Hypothalamus (tissue), 51 donors: ENCODE measurements at regions not wholly inside any gene's neighbourhood (a gene's known extent, or its start where the extent isn't known, plus 50 kb on each side); places are given as distances from the start of the nearest gene placed in this dataset.
A peak's percentile ranks its signal among the peaks of the same experiment; 100 is the strongest.

ENCODE experiments used
- DNase-seq, 51 donors: peaks; one replicate each; lab custom pipeline; 2025; lab: John Stamatoyannopoulos, UW

DNA sequence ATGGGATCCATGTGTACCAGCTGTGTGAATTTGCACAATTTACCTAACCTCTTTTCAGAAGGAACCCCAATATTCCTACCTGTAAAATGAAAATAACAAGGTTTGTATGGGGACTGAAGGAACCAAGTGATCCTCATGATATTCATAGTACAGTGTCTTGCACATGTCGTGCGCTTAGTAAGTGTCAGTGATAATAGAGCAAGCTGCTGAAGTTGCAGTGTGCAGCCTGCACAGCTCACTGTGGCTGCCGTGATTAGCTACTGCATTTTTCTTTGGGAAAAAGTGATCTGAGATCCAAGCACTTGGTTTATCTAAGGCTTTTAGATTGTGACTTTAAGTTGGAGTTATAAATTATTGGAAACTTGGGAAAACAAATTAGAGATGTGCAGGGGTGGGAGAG, 135.9 kb upstream of the FRY start:
- no peak for DNase-seq

DNA sequence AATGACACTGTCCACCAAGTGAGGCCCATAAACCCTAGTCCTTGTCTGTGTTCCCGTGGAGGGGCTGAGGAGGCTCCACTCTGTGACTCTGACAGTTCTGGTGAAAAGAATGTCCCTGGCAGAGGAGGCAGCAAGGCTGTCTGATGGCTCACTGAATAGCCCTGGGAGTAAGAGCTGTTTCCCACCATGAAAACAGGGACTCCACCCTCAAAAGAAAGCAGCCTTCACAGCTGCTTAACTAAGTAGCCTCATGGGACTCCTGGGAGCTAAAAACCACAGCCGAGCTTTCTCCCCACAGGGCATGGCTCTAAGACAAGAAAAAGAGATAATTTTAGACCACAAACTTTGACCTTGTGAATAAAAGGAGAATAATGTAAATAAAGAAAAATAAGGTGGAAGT, 135.1 kb upstream of the FRY start:
- peak in 2 of 51 donors; percentile 4 to 10 for DNase-seq

DNA sequence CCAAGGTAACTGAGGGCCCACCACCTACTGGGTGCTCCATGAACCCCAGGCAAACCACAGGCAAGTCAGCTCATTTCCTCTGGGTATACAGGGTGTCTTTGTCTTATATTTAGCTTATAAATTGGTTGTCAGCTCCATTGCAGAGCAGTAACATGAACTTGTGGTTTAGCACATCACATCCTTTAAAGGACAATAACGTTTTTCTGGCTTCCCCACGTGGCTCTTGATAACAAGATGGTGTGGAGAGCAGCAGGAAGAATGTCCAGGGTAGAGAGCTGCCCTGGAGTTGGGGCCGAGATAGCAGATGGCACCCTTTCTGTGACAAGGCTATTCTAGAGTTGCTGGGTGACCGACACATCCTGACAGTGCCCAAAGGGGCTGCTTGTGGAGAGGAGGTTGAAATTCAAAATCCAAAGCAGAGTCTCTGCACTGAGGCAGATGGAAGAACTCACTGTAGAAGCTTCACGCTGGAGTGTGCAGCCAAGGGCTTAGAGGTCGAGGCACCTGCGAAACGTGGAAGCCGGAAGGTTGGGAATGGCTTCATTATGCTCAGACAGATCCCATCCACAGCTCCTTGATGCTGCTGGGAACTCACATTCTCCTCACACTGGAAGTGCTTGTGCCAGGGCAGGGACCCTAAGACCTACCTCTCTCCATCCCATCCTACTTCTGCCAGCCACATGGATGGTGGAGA, 133.0 kb upstream of the FRY start:
- no peak for DNase-seq

DNA sequence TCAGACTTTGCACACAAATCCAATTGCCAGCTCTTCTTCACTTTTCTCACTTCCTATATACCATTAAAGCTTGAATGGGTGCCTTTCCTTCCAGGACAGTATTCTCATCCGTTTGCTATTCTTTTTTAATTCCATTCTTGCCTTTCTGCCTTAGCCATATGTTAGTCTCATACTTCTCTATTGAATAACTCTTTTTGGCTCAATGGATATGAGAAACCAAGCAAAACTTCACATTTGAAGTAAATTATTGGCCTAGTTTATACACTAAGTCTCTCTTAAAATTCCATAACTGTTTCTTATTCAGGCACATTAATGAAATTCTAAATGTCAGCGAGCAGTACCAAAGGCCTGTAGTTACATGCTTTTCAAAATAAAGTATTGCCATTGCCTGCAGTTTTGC, 129.6 kb upstream of the FRY start:
- DNase-seq = no peak

DNA sequence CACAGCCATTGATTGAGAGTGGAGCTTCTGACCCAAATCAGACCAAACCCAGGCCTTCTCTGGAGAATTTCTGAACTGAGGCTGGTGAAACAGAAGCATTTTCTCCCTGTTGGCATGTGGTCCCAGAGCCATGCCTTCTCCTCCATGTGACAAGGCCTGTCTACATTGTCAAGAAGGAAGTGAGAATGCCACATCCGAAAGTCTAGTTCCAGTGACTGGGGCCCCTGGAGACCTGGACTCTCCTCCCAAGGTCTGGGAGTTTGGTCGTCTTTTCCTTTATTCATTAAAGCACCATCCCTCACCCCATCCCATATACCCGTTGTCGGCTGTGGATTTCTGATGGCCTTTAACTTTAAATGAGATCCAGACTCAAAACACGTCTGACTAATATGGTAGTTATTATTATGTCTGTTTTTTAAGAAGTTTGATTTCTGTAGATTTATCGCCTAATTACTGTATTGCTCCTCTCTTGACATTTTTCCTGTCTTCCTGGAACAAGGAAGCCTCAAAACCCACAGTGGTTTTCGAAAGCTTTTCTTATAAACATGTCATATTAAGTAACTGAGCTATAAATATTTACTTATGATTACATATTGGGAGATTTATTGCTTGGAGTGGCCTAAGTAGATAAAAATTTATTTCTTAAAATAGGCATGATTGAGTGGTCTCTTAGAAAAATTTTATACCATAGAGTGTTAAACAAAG, 128.3 kb upstream of the FRY start:
- no peak for DNase-seq

DNA sequence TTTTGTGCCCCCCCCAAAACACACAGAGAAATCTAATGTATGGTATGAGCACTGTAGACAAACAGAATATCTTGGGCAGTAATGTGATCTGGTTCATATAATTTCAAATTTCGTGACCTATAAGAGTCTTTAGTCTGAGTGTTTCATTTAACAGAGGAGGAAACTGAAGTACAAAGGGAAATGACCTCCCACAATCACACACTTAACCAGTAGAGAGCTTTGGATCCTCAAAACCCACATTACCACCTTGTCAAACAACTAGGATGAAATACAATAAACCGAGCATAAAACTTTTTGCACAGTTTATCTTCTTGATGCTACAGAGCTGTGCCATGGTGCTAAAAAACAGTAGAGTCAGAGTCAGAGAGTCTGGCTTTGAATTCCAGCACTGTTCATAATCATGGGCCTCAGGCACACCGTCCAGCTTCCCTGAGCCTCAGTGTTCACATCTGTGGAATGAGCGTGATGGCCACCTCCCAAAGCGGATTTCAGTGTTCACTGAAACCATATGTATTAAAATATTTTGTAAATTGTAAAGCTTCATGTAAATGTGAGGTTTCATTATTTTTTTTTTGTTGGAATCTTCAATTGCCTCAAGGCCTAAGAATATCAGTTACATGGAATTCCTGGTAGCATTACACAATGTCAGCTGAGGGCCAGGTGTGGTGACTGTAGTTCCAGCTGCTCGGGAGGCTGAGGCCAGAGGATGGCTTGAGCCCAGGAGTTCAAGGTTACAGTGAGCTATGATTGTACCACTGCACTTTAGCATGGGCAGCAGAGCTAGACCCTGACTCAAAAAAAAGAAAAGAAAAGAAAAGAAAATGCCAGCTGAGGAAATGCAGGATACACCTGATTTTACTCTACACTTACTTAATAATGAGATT, 126.4 kb upstream of the FRY start:
- no peak for DNase-seq

DNA sequence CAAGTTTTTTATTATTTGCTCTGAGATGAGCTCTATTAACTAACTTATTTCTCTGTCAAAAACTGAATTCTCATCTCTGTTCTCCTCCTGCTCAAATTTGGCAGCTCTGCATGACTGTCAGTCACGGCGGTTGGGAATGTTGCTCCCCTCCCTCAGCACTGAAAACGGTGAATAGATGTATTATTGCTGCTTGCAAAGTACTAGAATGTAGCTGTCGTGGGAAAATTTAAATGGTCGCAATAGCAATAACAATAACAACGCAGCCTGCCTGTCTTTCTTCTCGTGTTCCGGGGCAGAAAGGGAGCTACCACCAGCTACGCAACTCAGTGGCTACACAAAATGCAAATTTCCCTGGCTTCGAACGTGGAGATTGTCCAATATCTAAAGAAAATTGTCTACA, 125.6 kb upstream of the FRY start:
- no peak for DNase-seq

DNA sequence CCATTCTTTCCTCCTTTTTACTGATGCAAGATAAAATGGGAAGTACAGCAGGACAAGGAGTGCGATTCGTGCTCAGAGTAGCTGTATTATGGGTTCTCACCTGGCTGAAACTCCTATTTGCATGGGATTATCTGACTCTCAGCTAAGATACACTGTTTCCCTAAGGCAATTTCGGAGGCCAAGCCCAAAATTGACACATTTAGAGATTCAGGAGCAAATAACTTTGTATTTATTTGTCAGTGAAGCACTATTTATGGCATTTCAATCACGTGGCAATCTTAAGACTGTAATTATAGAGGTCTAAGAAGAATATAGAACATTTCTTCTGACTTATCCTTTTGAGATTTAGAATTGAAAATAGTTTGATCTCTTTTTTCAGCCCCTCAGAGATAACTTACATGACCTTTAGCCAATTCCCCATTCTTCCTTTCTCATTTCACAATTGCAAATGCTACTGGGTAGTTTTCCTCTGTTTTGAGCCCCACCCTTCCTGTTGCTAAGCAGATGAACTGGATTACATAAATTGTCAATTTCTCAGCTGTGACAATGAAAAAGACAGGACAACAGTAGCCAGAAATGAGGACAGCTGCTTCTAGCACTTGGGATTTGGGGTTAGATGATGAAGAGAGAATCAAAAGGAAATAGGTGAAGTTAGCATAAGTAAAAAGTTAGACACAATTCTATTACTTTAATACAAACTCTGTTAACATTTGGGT, 122.7 kb upstream of the FRY start:
- no peak for DNase-seq

DNA sequence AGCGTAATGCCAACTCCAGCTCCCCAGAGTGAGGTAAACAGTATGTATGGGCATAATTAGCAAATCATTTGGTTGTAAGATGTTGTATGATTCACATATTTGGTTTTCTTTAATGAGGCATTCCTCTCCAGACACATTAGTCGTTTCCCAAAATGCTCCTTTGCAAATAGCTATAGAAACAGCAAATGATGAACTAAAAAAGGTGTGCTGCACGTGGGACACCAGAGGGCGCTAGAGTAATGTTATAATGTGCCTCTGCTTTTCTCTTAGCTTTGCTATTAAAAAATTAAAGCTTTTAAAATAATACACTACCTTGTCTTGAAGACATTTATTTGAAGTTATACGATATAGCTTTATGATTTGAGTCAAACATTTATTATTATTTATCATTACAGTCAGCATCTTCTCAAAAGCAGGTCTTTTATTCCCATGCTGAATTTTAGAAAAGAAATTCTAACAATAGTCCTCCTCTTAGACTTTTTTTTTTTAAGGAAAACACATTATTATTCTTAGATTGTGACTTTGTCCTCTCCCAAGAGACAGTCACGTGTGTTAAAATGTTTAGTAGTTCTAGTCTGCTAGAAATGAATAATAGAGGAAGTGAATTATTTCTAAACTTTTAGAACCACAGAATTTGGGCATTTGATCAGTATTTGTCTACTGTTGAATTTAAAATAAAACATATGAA, 121.6 kb upstream of the FRY start:
- DNase-seq = peak in 24 of 51 donors; percentile 3 to 77 (median 20)

DNA sequence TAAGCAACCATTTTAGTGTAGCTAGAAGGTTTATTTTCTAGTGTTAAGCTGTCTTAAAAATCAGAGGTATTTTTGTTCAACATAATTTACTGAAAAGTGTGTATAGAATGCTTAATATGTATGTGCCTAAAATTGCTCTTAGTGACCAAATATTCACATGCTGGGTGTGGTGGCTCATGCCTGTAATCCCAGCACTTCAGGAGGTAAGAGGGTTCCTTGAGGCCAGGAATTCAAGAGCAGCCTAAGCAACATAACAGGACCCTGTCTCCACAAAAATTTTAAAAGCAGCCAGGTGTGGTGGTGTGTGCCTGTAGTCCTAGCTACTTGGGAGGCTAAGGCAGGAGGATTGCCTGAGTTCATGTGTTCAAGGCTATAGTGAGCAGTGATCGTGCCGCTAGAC, 120.9 kb upstream of the FRY start:
- no peak for DNase-seq

DNA sequence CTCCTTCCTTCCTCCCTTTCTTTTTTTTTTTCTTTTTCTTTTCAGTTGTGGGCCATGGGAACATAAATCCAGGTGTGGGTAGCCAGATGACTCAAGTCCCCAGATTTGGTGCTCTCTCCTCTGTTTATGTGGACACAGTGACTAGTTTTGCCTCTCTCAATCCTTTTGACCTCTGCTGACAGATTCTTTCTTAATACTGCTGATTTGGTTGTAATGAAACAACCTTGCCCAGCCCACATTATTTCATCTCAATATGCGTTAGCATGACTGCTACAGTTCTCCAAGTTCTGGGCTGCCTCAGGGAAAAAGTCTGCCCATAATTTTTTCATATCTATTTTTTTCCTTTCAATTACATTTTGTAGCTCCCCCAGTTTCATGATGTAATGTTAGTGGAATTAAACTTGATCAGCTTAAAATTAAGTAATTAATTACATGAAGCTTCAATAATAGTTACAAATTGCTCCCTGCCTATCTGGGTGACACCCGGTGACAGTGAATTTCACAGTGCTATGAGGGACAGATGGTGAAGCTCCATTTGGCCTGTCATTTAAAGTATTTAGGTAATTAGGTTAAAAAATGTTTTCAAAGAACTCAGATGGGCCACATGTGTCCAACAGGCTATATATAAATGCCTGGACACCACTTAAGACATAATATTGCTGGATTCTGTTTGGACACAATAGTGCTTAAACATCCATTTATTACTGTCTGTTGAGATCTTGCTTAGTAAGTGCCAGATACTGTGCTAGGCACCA, 118.8 kb upstream of the FRY start:
- no peak for DNase-seq

DNA sequence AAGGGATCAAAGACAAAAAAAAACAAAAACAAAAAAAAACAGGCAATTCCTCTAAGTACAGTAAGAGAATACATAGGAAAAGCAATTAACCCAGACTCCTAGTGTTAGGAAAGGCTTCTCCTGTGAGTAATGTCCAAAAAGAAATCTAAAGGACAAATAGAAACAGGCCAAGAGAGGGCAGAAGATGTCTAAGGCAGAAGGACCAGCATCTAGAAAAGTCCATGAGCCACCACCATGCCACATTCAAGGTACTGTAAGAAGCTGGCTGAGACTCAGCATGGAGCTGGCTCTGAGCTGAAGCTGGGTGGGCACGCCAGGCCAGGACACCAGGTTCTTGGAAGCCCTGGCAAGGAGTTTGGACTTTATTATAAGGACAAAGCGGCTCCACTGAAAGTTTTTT, 118.1 kb upstream of the FRY start:
- no peak for DNase-seq

DNA sequence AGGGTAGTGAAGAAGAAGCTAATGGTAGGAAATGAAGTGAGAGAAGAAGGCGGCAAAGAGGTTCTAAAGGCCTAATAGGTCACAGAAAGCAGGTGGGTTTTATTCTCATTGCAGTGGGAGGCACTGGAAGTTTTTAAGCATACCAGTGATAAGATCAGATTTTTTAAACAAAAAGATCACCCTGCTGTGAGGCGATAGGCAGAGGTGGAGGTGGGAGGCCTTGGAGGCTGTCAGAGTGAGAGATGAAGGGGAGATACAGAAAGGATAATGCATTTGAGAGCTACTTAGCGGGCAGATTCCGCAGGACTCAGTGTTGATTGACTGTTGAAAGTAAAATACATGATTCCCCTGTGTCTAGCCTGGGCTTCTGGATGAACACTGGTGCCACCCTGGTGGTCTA, 116.7 kb upstream of the FRY start:
- DNase-seq = no peak

DNA sequence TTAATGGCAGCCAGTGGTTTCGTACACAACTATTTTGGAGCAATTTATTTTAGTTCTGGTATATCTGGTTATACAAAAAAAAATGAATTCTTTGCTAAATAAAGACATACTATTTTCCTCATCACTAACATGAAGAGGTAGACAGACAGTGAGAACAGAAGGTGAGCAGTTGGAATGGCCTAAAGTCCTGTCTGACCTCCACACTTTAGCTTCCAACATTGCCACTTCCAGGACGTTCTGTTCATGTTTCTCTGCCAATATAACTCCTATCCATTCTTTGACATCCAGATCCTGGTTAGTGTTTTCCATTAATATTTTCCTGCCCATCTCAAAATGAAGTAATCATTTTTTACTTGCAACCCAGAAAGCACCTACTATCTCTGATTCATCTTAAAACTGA, 112.9 kb upstream of the FRY start:
- DNase-seq = no peak

DNA sequence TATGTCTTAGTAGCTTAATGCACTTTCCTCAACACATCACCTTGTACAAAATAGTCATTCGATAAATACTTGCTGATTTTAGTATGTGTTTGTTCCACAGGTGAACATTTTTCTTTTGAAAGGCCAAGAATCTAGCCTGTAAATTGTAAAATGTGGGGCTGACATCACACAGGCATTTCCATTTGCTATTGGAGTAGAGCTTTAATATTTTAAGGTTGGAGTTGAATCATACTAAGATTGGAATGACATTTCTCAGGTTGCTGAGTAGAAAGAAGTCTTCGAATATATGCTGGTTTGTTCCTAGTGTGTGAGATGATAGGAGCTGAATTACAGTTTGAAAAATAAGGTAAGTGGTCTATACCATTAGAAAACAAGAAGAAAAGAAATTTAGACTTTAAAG, 112.3 kb upstream of the FRY start:
- DNase-seq = no peak

DNA sequence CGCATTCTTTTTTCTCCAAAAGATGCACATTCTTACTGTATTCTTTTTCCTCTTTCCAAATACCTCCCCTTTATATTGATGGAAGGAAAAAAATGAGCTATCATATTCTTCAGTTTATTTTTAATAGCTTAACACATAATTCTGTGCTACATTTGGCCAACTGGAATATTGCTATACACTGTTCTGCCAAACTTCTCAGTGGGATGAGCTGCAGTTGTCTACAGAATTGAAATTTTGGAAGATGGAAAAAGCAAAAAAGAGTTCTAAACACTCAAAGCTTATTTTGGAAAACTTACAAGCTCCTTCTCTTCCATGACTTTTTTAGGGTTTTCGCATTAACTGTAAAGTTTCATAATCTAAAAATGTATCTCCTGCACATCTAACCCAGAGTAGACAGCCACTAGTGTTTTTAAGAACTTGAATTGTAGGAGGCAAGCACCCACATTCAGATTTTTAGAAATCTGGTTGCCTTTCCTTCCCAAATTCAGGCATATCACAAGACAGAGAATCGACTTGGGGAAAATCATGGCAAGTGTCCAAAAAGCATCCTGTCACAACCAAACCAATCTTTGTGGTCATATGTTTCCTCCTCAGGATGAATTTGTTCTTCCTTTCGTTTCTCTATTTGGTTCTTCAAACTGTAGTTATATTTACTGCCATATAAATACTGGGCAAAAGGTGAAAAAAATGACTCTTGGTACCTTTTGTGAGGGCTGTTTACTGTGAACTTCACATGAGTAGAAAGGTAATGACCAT, 111.4 kb upstream of the FRY start:
- no peak for DNase-seq

DNA sequence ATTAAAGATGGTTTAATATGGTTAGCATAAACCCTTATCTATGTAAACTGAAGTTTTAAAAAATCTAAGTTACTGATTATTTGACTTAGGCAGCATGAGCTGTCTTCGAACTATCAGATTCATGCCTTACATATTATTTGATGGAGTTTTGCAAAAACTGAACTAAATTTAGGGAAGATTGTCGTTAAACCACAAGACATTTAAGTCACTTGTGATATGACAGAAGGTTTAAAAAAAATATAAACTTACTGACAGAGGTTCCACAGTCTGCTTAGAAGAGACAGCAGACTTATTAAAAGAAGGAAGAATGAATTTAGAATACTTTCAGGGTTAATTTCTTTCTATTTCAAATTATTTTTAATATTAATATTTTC, 110.9 kb upstream of the FRY start:
- DNase-seq = no peak

DNA sequence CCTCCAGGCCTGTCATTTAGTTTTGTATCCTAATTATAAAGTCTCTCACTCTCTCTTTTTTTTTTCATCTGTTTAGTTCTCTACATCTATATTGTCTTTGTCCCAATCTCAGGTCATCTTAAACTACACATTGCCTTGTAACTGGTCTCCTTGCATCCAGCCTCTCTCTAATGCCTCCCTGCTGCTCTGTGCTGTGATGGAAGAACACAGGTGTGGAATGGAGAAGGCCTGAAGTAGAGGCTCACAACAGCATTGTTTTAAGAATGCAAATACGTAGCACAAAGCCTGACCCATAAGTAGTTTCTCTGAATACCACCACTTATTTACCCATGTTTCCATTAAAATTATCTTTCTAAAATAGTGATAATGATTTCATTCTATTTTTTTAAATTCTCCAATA, 108.8 kb upstream of the FRY start:
- DNase-seq = no peak
